ENCODE measurements at regions not wholly inside any gene's neighbourhood (a gene's known extent, or its start where the extent isn't known, plus 50 kb on each side); places are given as distances from the start of the nearest gene placed in this dataset.

- no peak overlapping the region for H3K4me3 ChIP-seq
- no peak overlapping the region for H3K27ac ChIP-seq
- TF ChIP-seq POLR2A (IDR thresholded peaks at IDR 0.05) (no peak), POLR2AphosphoS5 (IDR thresholded peaks at IDR 0.05) (no peak)
- TF ChIP-seq, protein P1, sequence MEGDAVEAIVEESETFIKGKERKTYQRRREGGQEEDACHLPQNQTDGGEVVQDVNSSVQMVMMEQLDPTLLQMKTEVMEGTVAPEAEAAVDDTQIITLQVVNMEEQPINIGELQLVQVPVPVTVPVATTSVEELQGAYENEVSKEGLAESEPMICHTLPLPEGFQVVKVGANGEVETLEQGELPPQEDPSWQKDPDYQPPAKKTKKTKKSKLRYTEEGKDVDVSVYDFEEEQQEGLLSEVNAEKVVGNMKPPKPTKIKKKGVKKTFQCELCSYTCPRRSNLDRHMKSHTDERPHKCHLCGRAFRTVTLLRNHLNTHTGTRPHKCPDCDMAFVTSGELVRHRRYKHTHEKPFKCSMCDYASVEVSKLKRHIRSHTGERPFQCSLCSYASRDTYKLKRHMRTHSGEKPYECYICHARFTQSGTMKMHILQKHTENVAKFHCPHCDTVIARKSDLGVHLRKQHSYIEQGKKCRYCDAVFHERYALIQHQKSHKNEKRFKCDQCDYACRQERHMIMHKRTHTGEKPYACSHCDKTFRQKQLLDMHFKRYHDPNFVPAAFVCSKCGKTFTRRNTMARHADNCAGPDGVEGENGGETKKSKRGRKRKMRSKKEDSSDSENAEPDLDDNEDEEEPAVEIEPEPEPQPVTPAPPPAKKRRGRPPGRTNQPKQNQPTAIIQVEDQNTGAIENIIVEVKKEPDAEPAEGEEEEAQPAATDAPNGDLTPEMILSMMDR (IDR thresholded peaks at IDR 0.05): no peak
- intact Hi-C loops (cut with DNase I): no loop called here
- 84% methylated on average over 8 of the region's 8 CpGs for WGBS
- no peaks in the 10 kb centered on the region for H3K27me3 ChIP-seq (replicated peaks; ENCODE audit: insufficient read depth)
- DNase-seq (ENCODE audit: low spot score): no peak
- H3K9me3 ChIP-seq: no peaks in the 10 kb centered on the region
- no peaks in the 10 kb centered on the region for H3K4me1 ChIP-seq (replicated peaks)
- H3K36me3 ChIP-seq: no peaks in the 10 kb centered on the region
Observed at GRCh38 chr2:16523711-16524110, 141.9 kb downstream of the CYRIA start.

- H3K27ac ChIP-seq: no peak overlapping the region
- no peak overlapping the region for H3K4me3 ChIP-seq
- no peak for DNase-seq (ENCODE audit: low spot score)
- no peaks in the 10 kb centered on the region for H3K4me1 ChIP-seq (replicated peaks)
- no peaks in the 10 kb centered on the region for H3K36me3 ChIP-seq
- H3K27me3 ChIP-seq (replicated peaks; ENCODE audit: insufficient read depth): no peaks in the 10 kb centered on the region
- TF ChIP-seq POLR2A (IDR thresholded peaks at IDR 0.05): no peak
- TF ChIP-seq, protein P1 (IDR thresholded peaks at IDR 0.05): no peak
- TF ChIP-seq POLR2AphosphoS5 (IDR thresholded peaks at IDR 0.05): no peak
- H3K9me3 ChIP-seq: no peaks in the 10 kb centered on the region
- 38% methylated on average over 13 of the region's 13 CpGs for WGBS
- intact Hi-C loops (cut with DNase I): no loop called here
Observed at GRCh38 chr2:16522031-16522831, 143.4 kb downstream of the CYRIA start.

DNA sequence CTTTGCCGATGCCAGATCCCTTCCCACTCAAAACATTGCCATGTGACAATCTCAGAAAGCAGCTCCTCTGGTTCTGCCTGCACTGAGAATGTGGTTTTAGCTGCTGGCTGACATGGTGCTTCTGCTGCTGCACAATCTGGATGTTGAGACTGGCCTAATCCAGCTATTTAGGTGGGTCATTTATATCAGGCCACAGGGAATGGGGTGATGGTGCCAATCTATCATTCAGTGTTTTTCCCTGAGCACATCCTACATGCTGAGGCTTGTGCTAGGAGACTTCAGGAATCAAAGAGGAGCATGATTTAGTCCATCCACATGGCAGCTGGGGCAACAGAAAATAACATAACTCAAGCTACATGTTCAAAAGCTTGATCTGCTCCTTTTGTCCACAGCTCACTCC, 144.7 kb downstream of the CYRIA start:
- no peaks in the 10 kb centered on the region for H3K9me3 ChIP-seq
- intact Hi-C loops (cut with DNase I): no loop called here
- no peak overlapping the region for H3K4me3 ChIP-seq
- no peaks in the 10 kb centered on the region for H3K4me1 ChIP-seq (replicated peaks)
- no peak overlapping the region for H3K27ac ChIP-seq
- WGBS: 0% methylated on average over 1 of the region's 1 CpG
- DNase-seq (ENCODE audit: low spot score): no peak
- no peaks in the 10 kb centered on the region for H3K27me3 ChIP-seq (replicated peaks; ENCODE audit: insufficient read depth)
- H3K36me3 ChIP-seq: no peaks in the 10 kb centered on the region
- TF ChIP-seq, protein P1 (IDR thresholded peaks at IDR 0.05): no peak
- TF ChIP-seq POLR2A (IDR thresholded peaks at IDR 0.05): no peak
- no peak for TF ChIP-seq POLR2AphosphoS5 (IDR thresholded peaks at IDR 0.05)

- Histone ChIP-seq H3K4me1 (replicated peaks) (no peaks in the 10 kb centered on the region), H3K27me3 (replicated peaks; ENCODE audit: insufficient read depth) (peaks cover 3% of the 10 kb centered on the region), H3K36me3 (no peaks in the 10 kb centered on the region), H3K4me3 (no peak overlapping the region), H3K27ac (no peak overlapping the region), H3K9me3 (no peaks in the 10 kb centered on the region)
- no peak for DNase-seq (ENCODE audit: low spot score)
- TF ChIP-seq POLR2AphosphoS5 (IDR thresholded peaks at IDR 0.05) (no peak), POLR2A (IDR thresholded peaks at IDR 0.05) (no peak)
- TF ChIP-seq, protein P1 (IDR thresholded peaks at IDR 0.05): no peak
- intact Hi-C loops (cut with DNase I): no loop called here
- 69% methylated on average over 4 of the region's 4 CpGs for WGBS
Observed at GRCh38 chr2:16515696-16516095, 149.9 kb downstream of the CYRIA start.

DNA sequence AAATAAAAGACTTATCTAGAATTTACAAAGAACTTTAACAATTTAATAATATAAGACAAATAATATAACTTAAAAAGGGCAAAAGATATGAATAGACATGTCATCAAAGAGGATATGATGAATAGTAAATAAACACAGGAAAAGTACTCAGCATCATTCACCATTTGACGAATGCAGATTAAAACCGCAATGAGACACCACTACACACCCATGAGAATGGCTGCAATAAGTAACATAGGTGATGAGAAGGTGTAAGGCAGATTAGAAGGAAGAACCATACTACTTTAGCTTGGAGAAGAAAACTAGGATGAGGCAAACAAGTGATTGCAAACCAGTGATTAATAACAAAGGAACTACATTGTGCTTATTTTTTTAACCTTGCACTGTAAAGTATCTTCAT, 152.0 kb downstream of the CYRIA start:
- H3K9me3 ChIP-seq: no peaks in the 10 kb centered on the region
- H3K36me3 ChIP-seq: no peaks in the 10 kb centered on the region
- TF ChIP-seq, protein P1 (IDR thresholded peaks at IDR 0.05): no peak
- TF ChIP-seq POLR2AphosphoS5 (IDR thresholded peaks at IDR 0.05) (no peak), POLR2A (IDR thresholded peaks at IDR 0.05) (no peak)
- peaks cover 3% of the 10 kb centered on the region for H3K27me3 ChIP-seq (replicated peaks; ENCODE audit: insufficient read depth)
- WGBS: 87% methylated on average over 2 of the region's 2 CpGs
- no peak for DNase-seq (ENCODE audit: low spot score)
- H3K4me3 ChIP-seq: no peak overlapping the region
- no peaks in the 10 kb centered on the region for H3K4me1 ChIP-seq (replicated peaks)
- intact Hi-C loops (cut with DNase I): no loop called here
- H3K27ac ChIP-seq: no peak overlapping the region
